Heart right ventricle (tissue), 16 donors: ENCODE measurements at regions not wholly inside any gene's neighbourhood (a gene's known extent, or its start where the extent isn't known, plus 50 kb on each side); places are given as distances from the start of the nearest gene placed in this dataset.

Source experiments
- ATAC-seq, 8 donors: fragments of 200-7000 bp; cut with Tn5 transposase; one replicate each; pipeline ENCODE4 v1.9.1; 2020; ENCODE audit warnings: mild to moderate bottlenecking in 8 of 8, moderate library complexity in 8 of 8, moderate number of reproducible peaks in 1 of 8
- DNase-seq, 2 donors: peaks; one replicate each; pipeline ENCODE4 v3.0.0-alpha.2; 2020
- H3K27ac ChIP-seq, 10 donors: fragments of 200-600 bp; sonication (generic) in 2 of 10; one replicate each; pipeline versions ENCODE4 v1.5.0 to v1.8.0; 2020 to 2022; ENCODE audit warnings: mild to moderate bottlenecking in 3 of 10
- H3K27me3 ChIP-seq, 7 donors: fragments of 200-600 bp; one replicate each; pipeline ENCODE4 v1.8.0; 2021 to 2022; ENCODE audit warnings: mild to moderate bottlenecking in 2 of 7
- H3K36me3 ChIP-seq, 9 donors: fragments of 200-600 bp; sonication (generic) in 1 of 9; one replicate each; pipeline versions ENCODE4 v1.5.0 to v1.8.0; 2020 to 2022; ENCODE audit warnings: mild to moderate bottlenecking in 2 of 9
- H3K4me1 ChIP-seq, 9 donors: fragments of 200-600 bp; sonication (generic) in 1 of 9; one replicate each; pipeline versions ENCODE4 v1.5.0 to v1.8.0; 2020 to 2022; ENCODE audit warnings: mild to moderate bottlenecking in 4 of 9
- H3K4me3 ChIP-seq, 10 donors: fragments of 200-600 bp; sonication (generic) in 2 of 10; one replicate each; pipeline versions ENCODE4 v1.5.0 to v1.8.0; 2020 to 2022; ENCODE audit warnings: mild to moderate bottlenecking in 7 of 10, moderate library complexity in 2 of 10
- H3K9me3 ChIP-seq, 11 donors: fragments of 200-600 bp in 10 of 11; sonication (generic) in 2 of 11; one replicate each; pipeline versions ENCODE4 v1.5.0 to v1.8.0; 2013 to 2022; ENCODE audit warnings: mild to moderate bottlenecking in 2 of 11, control low read depth in 1 of 11, moderate library complexity in 1 of 11
- WGBS, 2 donors: extraction: QIAGEN DNeasy Blood & Tissue Kit; methylation state at CpG; one replicate each; pipeline ENCODE4 v1.1.7; 2013; ENCODE audit warnings: inconsistent platforms in 1 of 2; 5-methylcytosine and 5-hydroxymethylcytosine counted together
- intact Hi-C, 10 donors: fragments of 100-400 bp; cut with DNase I; formaldehyde crosslinking; loops; one replicate each; pipeline versions ENCODE4 v1.11.1 to v1.14.2; 2022
- TF ChIP-seq, protein P1 (sequence below), 9 donors: fragments of 200-600 bp; sonication (generic) in 2 of 9; IDR thresholded peaks; one replicate each; pipeline versions ENCODE4 v1.5.0 to v1.8.0; 2021 to 2022; ENCODE audit warnings: antibody characterized with exemption in 9 of 9, mild to moderate bottlenecking in 5 of 9, moderate library complexity in 1 of 9
- donor health status: Arrhythmogenic right ventricular cardiomyopathy.
- donor health status: ischemic (EF 13 %, LVEDD 7.1; RV severe dilation, severe dysfunction).
- donor health status: healthy with polysubstance abuse.
- donor health status: DM: no; HTN: yes; CAD: no.
- donor health status: DM: no; HTN: no; CAD: no.
- donor health status: ischemic (EF 25% LVEDD 6.9; RV normal size, moderate dysfunction).
- donor health status: ischemic (EF 25% LVEDD 5.7; RV mildly dilated, moderate dysfunction).
- donor health status: healthy.
- donor health status: DM: yes; HTN: yes; CAD: no.
- donor health status: Ischemic cardiomyopathy.
- donor health status: ischemic (EF 35%, LVEDD 5.7; RV mildly dilated, moderate dysfunction).
- donor health status: nonischemic (EF 11% LVEDD 7.7; RV severe dilation, severe dysfunction).
- donor health status: DM: yes; HTN: yes; CAD: no.
- donor health status: PGD.
- donor health status: ischemic (EF 29% LVEDD 5.4; RV normal size, mild dysfunction).
- donor health status: nonischemic (EF 23%, LVEDD 6.1; RV moderate dilation, normal function).

DNA sequence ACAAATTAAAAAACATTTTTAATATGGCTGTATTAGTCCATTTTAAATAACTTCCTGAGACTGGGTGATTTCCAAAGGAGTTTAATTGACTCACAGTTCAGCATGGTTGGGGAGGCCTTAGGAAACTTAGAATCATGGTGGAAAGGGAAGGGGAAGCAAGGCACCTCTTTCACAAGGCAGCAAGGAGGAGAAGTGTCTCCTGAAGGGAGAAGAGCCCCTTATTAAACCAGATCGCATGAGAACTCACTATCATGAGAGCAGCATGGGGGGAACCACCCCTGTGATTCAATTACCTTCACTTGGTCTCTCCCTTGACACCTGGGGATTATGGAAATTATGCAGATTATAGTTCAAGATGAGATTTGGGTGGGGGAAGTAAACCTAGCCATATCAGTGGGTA lies 488.6 kb downstream of the ETS1 start:
- no peak for DNase-seq
- intact Hi-C loops = no loop called here
- WGBS, 2 donors = 26 to 55% methylated on average over 1 of the region's 1 CpG

DNA sequence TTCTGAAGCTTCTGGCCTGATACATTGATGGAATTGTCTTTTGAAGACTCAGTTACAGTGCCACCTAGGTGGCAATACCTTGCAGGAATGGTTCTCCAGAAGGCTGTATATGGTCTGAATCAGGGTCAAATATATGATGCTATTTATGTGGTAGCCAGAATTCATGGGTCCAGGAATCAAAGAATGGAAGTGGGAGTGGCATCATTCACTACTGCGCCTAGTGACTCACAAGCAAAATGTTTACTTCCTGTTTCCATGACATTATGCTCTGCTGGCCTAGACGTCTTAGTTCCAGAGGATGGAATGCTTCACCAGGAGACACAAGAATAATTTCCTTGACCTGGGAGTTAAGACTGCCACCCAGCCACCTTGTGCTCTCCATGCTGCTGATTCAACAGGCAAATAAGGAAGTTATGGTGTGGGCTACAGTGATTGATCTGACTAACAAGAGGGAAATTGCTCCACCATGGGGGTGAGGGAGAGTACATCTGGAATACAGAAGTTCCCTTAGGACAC lies 491.8 kb downstream of the ETS1 start:
- TF ChIP-seq, protein P1, sequence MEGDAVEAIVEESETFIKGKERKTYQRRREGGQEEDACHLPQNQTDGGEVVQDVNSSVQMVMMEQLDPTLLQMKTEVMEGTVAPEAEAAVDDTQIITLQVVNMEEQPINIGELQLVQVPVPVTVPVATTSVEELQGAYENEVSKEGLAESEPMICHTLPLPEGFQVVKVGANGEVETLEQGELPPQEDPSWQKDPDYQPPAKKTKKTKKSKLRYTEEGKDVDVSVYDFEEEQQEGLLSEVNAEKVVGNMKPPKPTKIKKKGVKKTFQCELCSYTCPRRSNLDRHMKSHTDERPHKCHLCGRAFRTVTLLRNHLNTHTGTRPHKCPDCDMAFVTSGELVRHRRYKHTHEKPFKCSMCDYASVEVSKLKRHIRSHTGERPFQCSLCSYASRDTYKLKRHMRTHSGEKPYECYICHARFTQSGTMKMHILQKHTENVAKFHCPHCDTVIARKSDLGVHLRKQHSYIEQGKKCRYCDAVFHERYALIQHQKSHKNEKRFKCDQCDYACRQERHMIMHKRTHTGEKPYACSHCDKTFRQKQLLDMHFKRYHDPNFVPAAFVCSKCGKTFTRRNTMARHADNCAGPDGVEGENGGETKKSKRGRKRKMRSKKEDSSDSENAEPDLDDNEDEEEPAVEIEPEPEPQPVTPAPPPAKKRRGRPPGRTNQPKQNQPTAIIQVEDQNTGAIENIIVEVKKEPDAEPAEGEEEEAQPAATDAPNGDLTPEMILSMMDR (IDR thresholded peaks at IDR 0.05) = peak in 2 of 9 donors; percentile 14 to 15
- DNase-seq (peak in 1 of 2 donors; percentile 5), ATAC-seq (peak in 5 of 8 donors; percentile 58 to 87 (median 75))
- Histone ChIP-seq H3K36me3 (no peaks in the 10 kb centered on the region), H3K4me3 (no peak overlapping the region), H3K4me1 (peaks cover 0 to 4% (median 0%) of the 10 kb centered on the region in 9 donors), H3K27me3 (no peaks in the 10 kb centered on the region), H3K27ac (peak overlapping the region in 1 of 10 donors; percentile 41), H3K9me3 (peaks cover 0 to 4% (median 0%) of the 10 kb centered on the region in 11 donors)
- 43 to 49% methylated on average over 2 of the region's 2 CpGs for WGBS, 2 donors
- intact Hi-C loops = no loop called here

More for the DNA sequence above, 488.6 kb downstream of the ETS1 start:
- Histone ChIP-seq H3K27me3 (peaks cover 0 to 3% (median 0%) of the 10 kb centered on the region in 7 donors), H3K27ac (no peak overlapping the region), H3K4me3 (no peak overlapping the region), H3K36me3 (no peaks in the 10 kb centered on the region), H3K4me1 (peaks cover 0 to 4% (median 0%) of the 10 kb centered on the region in 9 donors), H3K9me3 (no peaks in the 10 kb centered on the region)
- TF ChIP-seq, protein P1 (IDR thresholded peaks at IDR 0.05) = no peak
- ATAC-seq = no peak

DNA sequence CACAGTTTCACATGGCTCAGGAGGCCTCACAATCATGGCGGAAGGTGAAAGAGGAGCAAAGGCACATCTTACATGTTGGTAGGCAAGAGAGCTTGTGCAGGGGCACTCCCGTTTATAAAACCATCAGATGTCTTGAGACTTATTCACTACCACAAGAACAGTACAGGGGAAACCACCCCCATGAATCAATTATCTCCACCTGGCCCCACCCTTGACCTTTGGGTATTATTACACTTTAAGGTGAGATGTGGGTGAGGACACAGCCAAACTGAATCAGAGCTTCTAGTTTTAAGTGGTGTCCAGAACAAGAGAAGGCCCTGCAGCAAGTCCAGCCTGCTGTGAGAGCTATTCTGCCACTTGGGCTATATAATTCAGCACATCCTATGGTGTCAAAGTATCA lies 493.7 kb downstream of the ETS1 start:
- H3K27ac ChIP-seq = no peak overlapping the region
- ATAC-seq (no peak), DNase-seq (no peak)
- peaks cover 0 to 4% (median 0%) of the 10 kb centered on the region in 9 donors for H3K4me1 ChIP-seq
- H3K4me3 ChIP-seq = no peak overlapping the region
- 91 to 92% methylated on average over 2 of the region's 2 CpGs for WGBS, 2 donors
- peaks cover 0 to 22% (median 9%) of the 10 kb centered on the region in 11 donors for H3K9me3 ChIP-seq
- intact Hi-C loops = no loop called here
- no peaks in the 10 kb centered on the region for H3K27me3 ChIP-seq
- TF ChIP-seq, protein P1 (IDR thresholded peaks at IDR 0.05) = no peak
- H3K36me3 ChIP-seq = no peaks in the 10 kb centered on the region

DNA sequence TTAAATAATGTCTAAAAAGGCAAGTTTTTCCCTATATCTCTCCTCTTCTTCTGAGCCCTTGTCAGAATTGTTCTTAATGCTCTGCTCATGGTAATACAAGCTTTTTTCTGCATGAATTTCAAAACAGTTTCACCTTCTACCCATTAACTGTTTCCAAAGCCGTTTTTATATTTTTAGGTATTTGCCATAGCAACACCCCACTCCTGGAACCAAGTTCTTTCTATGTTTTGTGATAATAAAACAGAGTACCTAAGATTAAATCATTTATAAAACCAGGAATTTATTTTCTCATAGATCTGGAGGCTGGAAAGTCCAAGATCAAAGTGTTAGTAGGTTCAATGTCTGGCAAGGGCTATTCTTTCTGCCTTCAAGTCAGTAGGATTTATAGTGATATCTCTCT lies 497.4 kb downstream of the ETS1 start:
- 90 to 91% methylated on average over 1 of the region's 1 CpG for WGBS, 2 donors
- ATAC-seq (no peak), DNase-seq (no peak)
- H3K27me3 ChIP-seq = no peaks in the 10 kb centered on the region
- H3K27ac ChIP-seq = no peak overlapping the region
- H3K4me3 ChIP-seq = no peak overlapping the region
- H3K4me1 ChIP-seq = no peaks in the 10 kb centered on the region
- H3K36me3 ChIP-seq = no peaks in the 10 kb centered on the region
- intact Hi-C loops = no loop called here
- peaks cover 0 to 22% (median 9%) of the 10 kb centered on the region in 11 donors for H3K9me3 ChIP-seq
- TF ChIP-seq, protein P1 (IDR thresholded peaks at IDR 0.05) = no peak
